CD4-positive, alpha-beta T cell (primary cell): ENCODE measurements at regions not wholly inside any gene's neighbourhood (a gene's known extent, or its start where the extent isn't known, plus 50 kb on each side); places are given as distances from the start of the nearest gene placed in this dataset.
"Not testable (repeated sequence)": the region's sequence is repeated elsewhere in the genome, so short reads cannot be mapped to it uniquely, and the experiment has no call there.

Experiments used
- ATAC-seq: fragments of 200-7000 bp; cut with Tn5 transposase; one replicate; pipeline ENCODE4 v1.10.0; 2022; ENCODE audit warnings: mild to moderate bottlenecking; ENCODE audit not compliant: poor library complexity
- CTCF ChIA-PET: fragments of 350-600 bp; sonication (Branson Sonifier 250); formaldehyde crosslinking; loops from one replicate; lab custom pipeline; 2021; ENCODE audit warnings: antibody characterized with exemption, inconsistent platforms; lab: Charles Lee
- POLR2A ChIA-PET: fragments of 350-600 bp; sonication (Branson Sonifier 250); formaldehyde crosslinking; loops from one replicate; lab custom pipeline; 2021; ENCODE audit warnings: antibody characterized with exemption, inconsistent platforms; lab: Charles Lee
- DNase-seq, 14 experiments: peaks; one replicate each; pipeline ENCODE4 v3.0.0-alpha.2; 2013 to 2020; ENCODE audit warnings: mixed read lengths in 2 of 14
- H3K27ac ChIP-seq, 2 donors: one replicate each; pipeline versions ENCODE4 v1.5.1 to v1.7.0; 2013; ENCODE audit warnings: low read length in 2 of 2, low read depth in 1 of 2, mild to moderate bottlenecking in 1 of 2
- H3K27me3 ChIP-seq, 2 experiments: 1 replicate in 1 of 2; 2 replicates in 1 of 2; pipeline versions ENCODE4 v1.6.1 to v1.7.0; 2013; ENCODE audit warnings: low read length in 2 of 2, control low read depth in 1 of 2, mild to moderate bottlenecking in 1 of 2, moderate library complexity in 1 of 2; ENCODE audit not compliant: insufficient read depth in 2 of 2, control insufficient read depth in 1 of 2
- H3K36me3 ChIP-seq: one replicate; pipeline ENCODE4 v1.6.1; 2013; ENCODE audit warnings: low read length, control low read depth; ENCODE audit not compliant: insufficient read depth
- H3K4me1 ChIP-seq: one replicate; pipeline ENCODE4 v1.6.1; 2013; ENCODE audit warnings: low read length, control low read depth; ENCODE audit not compliant: insufficient read depth
- H3K4me3 ChIP-seq: one replicate; pipeline ENCODE4 v1.5.1; 2013; ENCODE audit warnings: mild to moderate bottlenecking, low read length, moderate library complexity
- H3K9me3 ChIP-seq, 2 experiments: 1 replicate in 1 of 2; 2 replicates in 1 of 2; pipeline versions ENCODE4 v1.6.1 to v1.7.0; 2013; ENCODE audit warnings: low read length in 2 of 2, mild to moderate bottlenecking in 2 of 2, control low read depth in 1 of 2, moderate library complexity in 1 of 2; ENCODE audit not compliant: control insufficient read depth in 1 of 2, insufficient read depth in 1 of 2
- H3K27ac Mint-ChIP-seq: one replicate; pipeline ENCODE4 v1.8.0; 2020; ENCODE audit warnings: mixed read lengths
- H3K27me3 Mint-ChIP-seq: one replicate; pipeline ENCODE4 v1.8.0; 2021; ENCODE audit warnings: mixed read lengths
- H3K36me3 Mint-ChIP-seq: one replicate; pipeline ENCODE4 v1.8.0; 2021; ENCODE audit warnings: low read depth, mixed read lengths
- H3K4me1 Mint-ChIP-seq: one replicate; pipeline ENCODE4 v1.8.0; 2021; ENCODE audit warnings: low read depth, mixed read lengths
- H3K4me3 Mint-ChIP-seq: one replicate; pipeline ENCODE4 v1.8.0; 2020; ENCODE audit warnings: mild to moderate bottlenecking, mixed read lengths
- H3K9me3 Mint-ChIP-seq: one replicate; pipeline ENCODE4 v1.8.0; 2020; ENCODE audit warnings: mixed read lengths
- intact Hi-C, 2 experiments: fragments of 100-400 bp; cut with DNase I in 1 of 2; cut with micrococcal nuclease in 1 of 2; formaldehyde crosslinking; loops; one replicate each; pipeline versions ENCODE4 v1.15.1 to v1.9.0; 2023 to 2025; cut with DNase I, micrococcal nuclease
- TF ChIP-seq, protein P1 (sequence below): fragments of 200-600 bp; IDR thresholded peaks from one replicate; pipeline ENCODE4 v1.8.0; 2022; ENCODE audit warnings: antibody characterized with exemption, mild to moderate bottlenecking

DNA sequence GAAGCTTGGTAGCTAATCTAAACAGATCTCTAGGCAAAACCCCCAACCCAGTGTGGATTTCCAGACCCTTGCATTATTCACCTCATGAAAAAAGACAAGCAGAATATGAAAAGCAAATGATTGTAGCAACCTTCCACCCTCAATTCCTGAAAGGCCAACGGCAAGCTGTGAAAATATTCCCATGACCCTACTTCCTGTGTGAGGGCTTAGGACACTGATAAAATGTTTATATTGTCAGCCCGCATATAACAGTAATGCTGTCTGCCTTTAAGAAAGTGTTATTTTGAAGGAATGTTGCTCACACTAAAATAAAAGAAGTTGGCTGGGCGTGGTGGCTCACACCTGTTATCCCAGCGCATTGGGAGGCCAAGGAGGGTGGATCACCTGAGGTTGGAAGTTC is 233.5 kb upstream of the NRIP1 start:
- POLR2A ChIA-PET = no interaction called here
- H3K4me3 ChIP-seq = no peak overlapping the region
- Mint-ChIP-seq H3K27me3 (no peaks in the 10 kb centered on the region), H3K9me3 (peaks cover 10% of the 10 kb centered on the region), H3K4me1 (no peaks in the 10 kb centered on the region), H3K4me3 (no peak overlapping the region), H3K36me3 (no peaks in the 10 kb centered on the region), H3K27ac (no peak overlapping the region)
- peaks cover 4 to 10% of the 10 kb centered on the region in 2 experiments for H3K9me3 ChIP-seq
- H3K36me3 ChIP-seq = no peaks in the 10 kb centered on the region
- no peak overlapping the region for H3K27ac ChIP-seq
- TF ChIP-seq, protein P1, sequence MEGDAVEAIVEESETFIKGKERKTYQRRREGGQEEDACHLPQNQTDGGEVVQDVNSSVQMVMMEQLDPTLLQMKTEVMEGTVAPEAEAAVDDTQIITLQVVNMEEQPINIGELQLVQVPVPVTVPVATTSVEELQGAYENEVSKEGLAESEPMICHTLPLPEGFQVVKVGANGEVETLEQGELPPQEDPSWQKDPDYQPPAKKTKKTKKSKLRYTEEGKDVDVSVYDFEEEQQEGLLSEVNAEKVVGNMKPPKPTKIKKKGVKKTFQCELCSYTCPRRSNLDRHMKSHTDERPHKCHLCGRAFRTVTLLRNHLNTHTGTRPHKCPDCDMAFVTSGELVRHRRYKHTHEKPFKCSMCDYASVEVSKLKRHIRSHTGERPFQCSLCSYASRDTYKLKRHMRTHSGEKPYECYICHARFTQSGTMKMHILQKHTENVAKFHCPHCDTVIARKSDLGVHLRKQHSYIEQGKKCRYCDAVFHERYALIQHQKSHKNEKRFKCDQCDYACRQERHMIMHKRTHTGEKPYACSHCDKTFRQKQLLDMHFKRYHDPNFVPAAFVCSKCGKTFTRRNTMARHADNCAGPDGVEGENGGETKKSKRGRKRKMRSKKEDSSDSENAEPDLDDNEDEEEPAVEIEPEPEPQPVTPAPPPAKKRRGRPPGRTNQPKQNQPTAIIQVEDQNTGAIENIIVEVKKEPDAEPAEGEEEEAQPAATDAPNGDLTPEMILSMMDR = no peak
- DNase-seq (no peak), ATAC-seq (no peak)
- no peaks in the 10 kb centered on the region for H3K27me3 ChIP-seq
- CTCF ChIA-PET = no interaction called here
- no peaks in the 10 kb centered on the region for H3K4me1 ChIP-seq
- intact Hi-C loops = no loop called here

DNA sequence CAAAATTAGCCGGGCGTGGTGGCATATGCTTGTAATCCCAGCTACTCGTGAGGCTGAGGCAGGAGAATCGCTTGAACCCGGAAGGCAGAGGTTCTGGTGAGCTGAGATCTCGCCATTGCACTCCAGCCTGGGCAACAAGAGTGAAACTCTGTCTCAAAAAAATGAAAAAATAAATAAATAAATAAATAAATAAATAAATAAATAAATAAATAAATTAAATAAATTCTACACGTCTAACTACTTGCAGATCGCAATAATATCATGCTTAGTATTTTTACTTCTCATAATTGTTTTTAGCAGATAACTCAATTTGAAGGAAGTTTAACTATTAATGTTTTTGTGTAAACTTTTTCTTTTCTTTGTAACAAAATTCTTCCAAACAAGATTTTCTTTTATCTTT is 234.0 kb upstream of the NRIP1 start:
- H3K27me3 ChIP-seq, CTCF ChIA-PET, H3K36me3 ChIP-seq, H3K4me1 ChIP-seq, H3K9me3 Mint-ChIP-seq, intact Hi-C loops, H3K4me3 Mint-ChIP-seq, ATAC-seq, H3K27me3 Mint-ChIP-seq, H3K27ac Mint-ChIP-seq, DNase-seq, H3K27ac ChIP-seq, H3K36me3 Mint-ChIP-seq, H3K4me3 ChIP-seq, POLR2A ChIA-PET, H3K4me1 Mint-ChIP-seq: not testable (repeated sequence)
- peaks cover 4 to 10% of the 10 kb centered on the region in 2 experiments for H3K9me3 ChIP-seq

- intact Hi-C loops = no loop called here
- no peak for DNase-seq
- ATAC-seq = no peak
- Histone ChIP-seq H3K27me3 (no peaks in the 10 kb centered on the region), H3K27ac (no peak overlapping the region), H3K36me3 (no peaks in the 10 kb centered on the region), H3K4me1 (no peaks in the 10 kb centered on the region), H3K4me3 (no peak overlapping the region), H3K9me3 (peaks cover 4 to 10% of the 10 kb centered on the region in 2 experiments)
- no peak overlapping the region for H3K4me3 Mint-ChIP-seq
- H3K9me3 Mint-ChIP-seq = peaks cover 10% of the 10 kb centered on the region
- ChIA-PET POLR2A (no interaction called here), CTCF (interaction anchor here (1.0 kb wide), 1 partner anchor 18 kb away, joined by 4 read pairs; no protein-coding TSS in a partner anchor)
- H3K36me3 Mint-ChIP-seq = no peaks in the 10 kb centered on the region
- H3K4me1 Mint-ChIP-seq = no peaks in the 10 kb centered on the region
- H3K27me3 Mint-ChIP-seq = no peaks in the 10 kb centered on the region
- TF ChIP-seq, protein P1 = no peak
- H3K27ac Mint-ChIP-seq = no peak overlapping the region
Measured at GRCh38 chr21:15300131-15300530, 235.3 kb upstream of the NRIP1 start.

GRCh38 chr21:15301014-15301413 is 236.2 kb upstream of the NRIP1 start:
- Mint-ChIP-seq H3K27me3 (peaks cover 5% of the 10 kb centered on the region), H3K27ac (no peak overlapping the region), H3K36me3 (no peaks in the 10 kb centered on the region), H3K9me3 (peaks cover 10% of the 10 kb centered on the region), H3K4me1 (no peaks in the 10 kb centered on the region), H3K4me3 (no peak overlapping the region)
- TF ChIP-seq, protein P1 = no peak
- Histone ChIP-seq H3K27ac (no peak overlapping the region), H3K9me3 (peaks cover 4 to 10% of the 10 kb centered on the region in 2 experiments), H3K4me1 (no peaks in the 10 kb centered on the region), H3K36me3 (no peaks in the 10 kb centered on the region), H3K27me3 (no peaks in the 10 kb centered on the region), H3K4me3 (no peak overlapping the region)
- DNase-seq = peak in 2 of 14 experiments; percentile 5 to 13
- ChIA-PET CTCF (no interaction called here), POLR2A (interaction anchor here (1.0 kb wide), 1 partner anchor 178 kb away, joined by 3 read pairs; no protein-coding TSS in a partner anchor)
- intact Hi-C loops = no loop called here
- no peak for ATAC-seq
